ENCODE measurements at regions not wholly inside any gene's neighbourhood (a gene's known extent, or its start where the extent isn't known, plus 50 kb on each side); places are given as distances from the start of the nearest gene placed in this dataset.
"Not testable (repeated sequence)": the region's sequence is repeated elsewhere in the genome, so short reads cannot be mapped to it uniquely, and the experiment has no call there.

- DNase-seq: not testable (repeated sequence)
Measured at GRCh38 chr4:115519476-115519875, 406.1 kb upstream of the NDST4 start.

DNA sequence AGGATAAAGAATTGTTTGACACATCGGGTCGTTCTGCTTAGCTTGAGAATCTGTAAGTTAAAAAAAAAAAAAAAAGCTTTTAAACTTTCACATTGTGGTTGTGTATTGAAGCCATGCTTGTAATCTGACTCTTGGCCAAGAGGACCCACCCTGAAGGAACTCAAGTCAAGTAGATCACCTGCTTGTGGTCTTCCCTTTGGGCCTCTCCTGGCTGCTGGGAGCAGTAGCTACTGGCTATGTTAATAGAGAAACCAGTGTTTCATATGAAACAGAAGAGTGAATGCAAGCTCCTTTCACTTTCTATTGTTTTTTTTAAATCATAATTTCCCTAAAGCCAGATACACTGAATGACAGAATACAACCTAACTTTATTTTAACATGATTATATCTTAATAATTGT, 402.4 kb upstream of the NDST4 start:
- DNase-seq: no peak

DNA sequence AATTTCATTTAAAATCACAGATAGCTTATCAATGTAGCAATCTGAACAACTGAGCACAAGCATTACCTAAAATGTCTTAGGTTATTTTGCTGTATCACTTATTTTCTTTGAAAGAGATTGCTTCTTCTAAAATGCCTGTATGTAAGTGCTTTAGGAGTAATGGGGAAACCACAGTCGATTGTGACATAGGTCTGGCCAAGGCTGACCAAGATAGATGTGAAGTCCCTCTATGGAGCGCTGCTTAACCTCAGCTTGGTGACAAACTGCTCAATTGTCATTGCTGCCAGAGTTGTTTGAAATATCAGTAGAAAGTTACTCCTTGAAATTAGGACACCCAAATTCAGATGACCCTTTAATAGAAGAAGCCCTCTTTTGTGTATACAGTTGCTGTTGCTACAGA, 401.9 kb upstream of the NDST4 start:
- DNase-seq: no peak

GRCh38 chr4:115514675-115515074, 401.3 kb upstream of the NDST4 start:
- no peak for DNase-seq

- no peak for DNase-seq
Measured at GRCh38 chr4:115505326-115505725, 391.9 kb upstream of the NDST4 start.

GRCh38 chr4:115501656-115502055, 388.2 kb upstream of the NDST4 start:
- DNase-seq: no peak

DNA sequence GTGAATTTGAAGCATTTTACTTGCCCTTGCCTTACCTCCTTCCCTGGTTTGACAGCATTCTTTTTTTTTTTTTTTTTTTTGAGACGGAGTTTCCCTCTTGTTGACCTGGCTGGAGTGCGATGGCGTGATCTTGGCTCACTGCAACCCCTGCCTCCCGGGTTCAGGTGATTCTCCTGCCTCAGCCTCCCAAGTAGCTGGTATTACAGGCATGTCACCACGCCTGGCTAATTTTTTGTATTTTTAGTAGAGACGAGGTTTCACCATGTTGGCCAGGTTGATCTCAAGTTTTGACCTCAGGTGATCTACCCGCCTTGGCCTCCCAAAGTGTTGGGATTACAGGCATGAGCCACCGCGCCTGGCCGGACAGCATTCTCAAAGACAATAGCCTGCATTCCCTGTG, 380.4 kb upstream of the NDST4 start:
- DNase-seq: not testable (repeated sequence)

GRCh38 chr4:115491686-115492085, 378.3 kb upstream of the NDST4 start:
- no peak for DNase-seq

DNA sequence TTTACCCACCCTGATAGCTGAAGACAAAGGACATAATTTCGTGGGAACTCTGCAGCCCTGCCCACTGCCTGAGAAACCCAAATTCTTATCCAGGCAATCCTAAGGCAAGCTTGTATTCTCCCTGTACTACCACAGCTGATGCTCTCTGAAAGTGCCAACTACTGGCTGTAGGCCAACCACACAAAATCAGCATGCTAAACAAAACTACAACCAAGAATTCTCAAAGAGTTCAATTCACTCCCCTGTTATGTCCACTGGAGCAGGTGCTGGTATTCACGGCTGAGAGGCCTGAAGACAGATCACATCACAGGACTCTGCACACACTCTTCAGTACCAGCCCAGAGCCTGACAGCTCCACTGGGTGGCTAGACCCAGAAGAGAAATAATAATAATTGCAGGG, 375.9 kb upstream of the NDST4 start:
- no peak for DNase-seq

DNA sequence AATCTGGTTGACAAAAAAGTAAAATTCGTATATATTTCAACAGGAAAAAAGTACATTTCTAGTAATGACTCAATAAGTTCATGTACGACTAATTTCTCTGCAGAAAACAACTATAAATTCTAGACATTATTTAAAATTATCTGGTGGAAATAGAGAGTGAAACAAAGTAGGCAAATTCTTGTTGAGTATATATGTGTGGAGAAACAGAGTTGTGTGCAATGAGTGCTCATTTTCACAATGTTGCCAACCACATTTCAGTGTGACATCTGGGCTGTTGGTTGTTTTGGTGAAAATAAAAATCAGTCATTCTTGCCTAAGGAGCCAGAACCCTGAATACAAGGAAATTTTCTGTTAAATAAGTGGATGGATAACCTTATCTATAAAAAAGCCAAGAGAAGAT, 372.0 kb upstream of the NDST4 start:
- DNase-seq: no peak

GRCh38 chr4:115484479-115484878, 371.1 kb upstream of the NDST4 start:
- DNase-seq: no peak

DNA sequence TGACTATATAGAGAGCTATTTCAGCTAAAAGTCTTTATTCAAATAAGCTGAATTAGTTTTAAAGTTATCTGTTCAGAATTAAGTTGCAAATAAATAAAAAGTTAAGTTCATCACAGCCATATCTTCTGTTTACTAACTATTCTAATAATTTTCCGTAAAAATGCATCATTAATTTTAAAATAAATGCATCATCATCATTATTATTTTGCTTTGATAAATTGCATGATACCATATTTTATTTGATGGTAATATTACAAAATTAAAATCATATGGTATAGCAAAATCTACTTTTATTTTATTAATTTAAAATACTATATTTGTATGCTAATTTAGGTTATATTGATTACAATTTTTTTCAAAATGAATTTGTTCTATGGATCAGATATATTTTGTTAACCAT, 357.3 kb upstream of the NDST4 start:
- DNase-seq: no peak

DNA sequence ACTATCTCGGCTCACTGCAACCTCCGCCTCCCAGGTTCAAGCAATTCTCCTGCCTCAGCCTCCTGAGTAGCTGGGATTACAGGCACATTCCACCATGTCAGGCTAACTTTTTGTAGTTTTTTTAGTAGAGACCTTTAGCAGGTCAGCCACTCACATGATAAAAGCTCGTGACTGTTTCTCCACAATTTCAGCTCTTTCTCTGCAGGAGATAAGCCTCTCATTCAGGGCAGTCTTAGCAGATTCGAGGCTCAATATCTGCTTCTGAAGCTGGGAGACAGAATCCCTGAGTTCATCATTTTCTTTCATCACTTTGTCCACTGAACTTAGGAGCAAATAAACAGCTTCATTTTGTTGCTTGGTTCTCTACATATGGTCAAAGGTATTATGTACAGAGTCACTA, 345.9 kb upstream of the NDST4 start:
- DNase-seq: not testable (repeated sequence)

DNA sequence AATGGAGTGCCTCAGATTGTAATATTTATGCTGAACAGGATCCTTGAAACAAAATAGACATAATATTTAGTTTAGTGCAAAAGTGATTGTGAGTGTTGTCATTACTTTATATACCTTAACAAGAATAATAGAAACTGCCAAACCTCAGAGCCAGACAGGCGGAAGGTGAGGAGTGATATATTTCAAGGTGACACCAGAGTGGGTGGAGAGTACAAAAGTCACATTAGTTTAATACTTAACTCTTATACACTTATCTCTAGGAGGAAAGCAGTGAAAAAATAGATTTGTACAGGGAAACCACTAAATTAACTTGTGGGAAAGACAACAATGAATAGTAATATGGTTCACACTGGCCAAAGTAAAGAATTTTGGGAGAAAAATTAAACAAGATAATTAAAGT, 342.8 kb upstream of the NDST4 start:
- no peak for DNase-seq

GRCh38 chr4:115454228-115454627, 340.8 kb upstream of the NDST4 start:
- DNase-seq: no peak

GRCh38 chr4:115453416-115453815, 340.0 kb upstream of the NDST4 start:
- DNase-seq: no peak

DNA sequence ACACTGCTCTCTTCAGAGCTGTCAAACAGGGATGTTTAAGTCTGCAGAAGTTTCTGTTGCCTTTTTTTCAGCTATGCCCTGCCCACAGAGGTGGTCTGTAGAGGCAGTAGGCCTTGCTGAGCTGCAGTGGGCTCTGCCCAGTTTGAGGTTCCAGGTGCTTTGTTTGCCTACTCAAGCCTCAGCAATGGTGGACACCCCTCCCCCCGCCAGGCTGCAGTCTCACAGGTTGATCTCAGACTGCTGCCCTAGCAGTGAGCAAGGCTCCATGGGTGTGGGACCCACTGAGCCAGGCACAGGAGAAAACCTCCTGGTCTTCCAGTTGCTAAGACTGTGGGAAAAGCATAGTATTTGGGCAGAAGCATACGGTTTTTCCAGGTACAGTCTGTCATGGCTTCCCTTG, 338.8 kb upstream of the NDST4 start:
- DNase-seq: not testable (repeated sequence)

- DNase-seq: no peak
Measured at GRCh38 chr4:115437739-115438138, 324.3 kb upstream of the NDST4 start.

- no peak for DNase-seq
Measured at GRCh38 chr4:115433491-115433890, 320.1 kb upstream of the NDST4 start.

GRCh38 chr4:115430024-115430423, 316.6 kb upstream of the NDST4 start:
- DNase-seq: no peak

- DNase-seq: no peak
Measured at GRCh38 chr4:115428455-115428854, 315.0 kb upstream of the NDST4 start.

DNA sequence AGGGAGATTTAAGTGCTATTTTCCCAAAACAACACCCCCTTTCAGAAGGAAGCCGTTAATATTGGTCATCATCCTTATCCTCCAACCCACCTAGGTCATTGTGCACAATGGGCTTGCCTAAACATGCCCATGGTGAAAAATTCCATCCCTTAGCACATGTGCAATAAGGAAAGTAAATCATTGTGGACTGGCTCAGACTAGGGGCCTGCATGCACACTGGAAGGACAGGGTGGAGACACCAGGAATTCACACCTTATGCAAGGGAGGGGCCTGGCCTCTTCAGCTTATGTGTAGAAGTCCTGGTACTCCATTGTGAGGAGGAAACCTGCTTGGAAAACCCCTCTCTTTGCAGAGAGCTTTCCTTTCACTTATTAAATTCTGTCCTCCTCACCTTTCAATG, 311.4 kb upstream of the NDST4 start:
- no peak for DNase-seq

DNA sequence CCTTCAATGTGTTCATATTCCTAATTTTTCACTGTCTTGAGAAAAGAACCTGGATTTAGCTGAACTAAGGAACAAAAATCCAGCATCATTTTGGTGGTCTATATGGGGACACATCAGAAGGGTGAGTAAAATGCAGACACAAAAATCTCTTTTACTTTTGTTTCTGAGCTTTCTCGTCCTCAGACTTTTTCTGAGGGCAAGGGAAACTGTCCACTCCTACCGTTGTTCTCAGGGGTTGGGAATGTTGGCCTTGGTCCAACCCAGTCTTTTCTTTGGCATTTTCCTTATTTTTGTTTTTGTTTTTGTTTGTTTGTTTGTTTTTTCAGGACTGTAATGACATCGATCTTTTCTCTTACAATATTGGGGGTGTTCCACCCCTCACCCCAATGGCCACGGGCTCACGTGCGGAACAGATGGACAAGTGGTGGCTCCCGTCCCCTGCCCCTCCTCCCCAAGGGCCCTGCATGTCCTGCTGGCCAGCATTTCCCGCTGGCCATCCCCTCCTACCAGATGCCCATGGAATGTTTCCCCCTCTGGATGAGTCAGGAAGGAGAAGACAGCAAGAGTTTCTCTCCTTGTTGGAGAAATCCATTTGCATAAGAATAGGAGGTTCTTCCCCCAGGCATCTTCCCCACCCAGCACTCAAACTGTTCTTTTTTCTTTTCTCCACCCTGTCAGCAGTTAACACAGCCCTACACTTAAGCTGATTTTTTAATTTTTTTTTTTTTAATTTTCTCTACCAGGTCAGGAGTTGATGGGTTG, 305.4 kb upstream of the NDST4 start:
- DNase-seq: no peak

- no peak for DNase-seq
Measured at GRCh38 chr4:115396034-115396433, 282.6 kb upstream of the NDST4 start.

DNA sequence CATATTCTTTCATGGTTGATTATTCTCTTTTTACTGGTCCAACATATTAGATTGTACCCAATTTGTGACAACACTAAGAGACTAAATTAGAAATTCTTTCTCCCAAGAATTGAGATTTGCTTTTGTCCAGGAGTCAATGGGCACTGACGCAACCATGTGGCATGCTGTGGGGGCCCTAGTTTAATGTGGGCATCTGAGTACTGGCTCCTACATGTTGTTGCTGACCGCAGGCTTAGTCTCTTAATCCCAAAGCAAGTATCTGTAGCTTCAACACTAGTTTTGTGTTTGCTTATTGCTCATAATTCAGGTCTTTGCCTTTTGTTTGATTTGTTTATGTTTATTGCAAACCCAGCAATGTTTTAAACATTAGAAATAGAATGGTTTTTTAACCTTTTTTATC, 263.4 kb upstream of the NDST4 start:
- DNase-seq: no peak

Data from activated gamma-delta T cell treated with Interleukin-2 at 50 U/mL for 16 hours (primary cell).